Adrenal gland (tissue), 5 donors: ENCODE measurements at regions not wholly inside any gene's neighbourhood (a gene's known extent, or its start where the extent isn't known, plus 50 kb on each side); places are given as distances from the start of the nearest gene placed in this dataset.

Experiments
- CTCF ChIP-seq, 6 experiments: fragments of 450-650 bp in 4 of 6; fragments of 200-600 bp in 2 of 6; sonication (generic) in 1 of 6; IDR thresholded peaks; 1 replicate in 5 of 6; 2 replicates in 1 of 6; pipeline versions ENCODE4 v1.5.1 to v1.8.0; 2016 to 2021; ENCODE audit warnings: antibody characterized with exemption in 6 of 6, mild to moderate bottlenecking in 2 of 6, moderate library complexity in 1 of 6
- POLR2A ChIP-seq, 2 donors: fragments of 450-650 bp; IDR thresholded peaks; one replicate each; pipeline ENCODE4 v1.6.1; 2017; ENCODE audit warnings: antibody characterized with exemption in 2 of 2, mild to moderate bottlenecking in 2 of 2, moderate library complexity in 1 of 2
- donor health status: DM: no; HTN: no; CAD: no.

- TF ChIP-seq CTCF (IDR thresholded peaks at IDR 0.05) (no peak), POLR2A (IDR thresholded peaks at IDR 0.05) (no peak)
Observed at GRCh38 chr18:67425672-67426071, 90.8 kb downstream of the DSEL start.
